HEK293 (cell line): ENCODE measurements at regions not wholly inside any gene's neighbourhood (a gene's known extent, or its start where the extent isn't known, plus 50 kb on each side); places are given as distances from the start of the nearest gene placed in this dataset.

Source experiments
- CTCF ChIA-PET: fragments of 350-600 bp; formaldehyde crosslinking; extraction: SDS; loops from one replicate; lab custom pipeline; 2021; ENCODE audit warnings: antibody characterized with exemption; lab: Yijun Ruan, JAX
- POLR2A ChIA-PET: fragments of 300-600 bp; formaldehyde crosslinking; extraction: SDS; loops from one replicate; lab custom pipeline; 2020; ENCODE audit warnings: antibody characterized with exemption, inconsistent platforms; lab: Yijun Ruan, JAX
- H3K27ac ChIP-seq: fragments of 200-500 bp; sonication (Bioruptor generic); 2 replicates; pipeline ENCODE4 v1.5.1; 2014; ENCODE audit warnings: low read depth, low read length, control low read depth, inconsistent platforms; ENCODE audit errors: extremely low read depth
- H3K36me3 ChIP-seq, 2 experiments: fragments of 200-500 bp in 1 of 2; sonication (Bioruptor generic) in 1 of 2; 1 replicate in 1 of 2; 2 replicates in 1 of 2; pipeline ENCODE4 v1.5.1; 2014 to 2017; ENCODE audit warnings: inconsistent platforms in 2 of 2, low read length in 2 of 2; ENCODE audit not compliant: control insufficient read depth in 2 of 2, insufficient read depth in 1 of 2
- H3K4me1 ChIP-seq: fragments of 200-500 bp; sonication (Bioruptor generic); 2 replicates; pipeline ENCODE4 v1.5.1; 2014; ENCODE audit warnings: mild to moderate bottlenecking, low read length, inconsistent platforms; ENCODE audit not compliant: control insufficient read depth, insufficient read depth
- H3K4me3 ChIP-seq: 2 replicates; pipeline ENCODE4 v1.5.1; 2011; ENCODE audit warnings: low read depth, mild to moderate bottlenecking, control low read depth, low read length, moderate library complexity
- H3K9me3 ChIP-seq: fragments of 200-500 bp; sonication (Bioruptor generic); 2 replicates; pipeline ENCODE4 v1.5.1; 2014; ENCODE audit warnings: low read depth, low read length, inconsistent platforms; ENCODE audit not compliant: control insufficient read depth, insufficient read depth
- KLF9 ChIP-seq: fragments of 450-650 bp; formaldehyde crosslinking; IDR thresholded peaks from 2 replicates; pipeline ENCODE4 v1.5.1; 2016; ENCODE audit warnings: missing biosample characterization, missing genetic modification characterization, low read depth
- MYNN ChIP-seq: fragments of 450-650 bp; formaldehyde crosslinking; IDR thresholded peaks from 2 replicates; pipeline ENCODE4 v1.5.1; 2016; ENCODE audit warnings: missing biosample characterization, missing genetic modification characterization, borderline replicate concordance
- PRDM4 ChIP-seq: fragments of 450-650 bp; formaldehyde crosslinking; IDR thresholded peaks from 2 replicates; pipeline ENCODE4 v1.5.1; 2017; ENCODE audit warnings: missing biosample characterization, missing genetic modification characterization
- SALL2 ChIP-seq: fragments of 450-650 bp; formaldehyde crosslinking; IDR thresholded peaks from 2 replicates; pipeline ENCODE4 v1.5.0; 2017; ENCODE audit warnings: missing biosample characterization, mild to moderate bottlenecking, missing genetic modification characterization, borderline replicate concordance
- SP2 ChIP-seq: fragments of 450-650 bp; formaldehyde crosslinking; IDR thresholded peaks from 2 replicates; pipeline ENCODE4 v1.5.1; 2016; ENCODE audit warnings: missing biosample characterization, missing genetic modification characterization
- ZBTB1 ChIP-seq: fragments of 450-650 bp; formaldehyde crosslinking; IDR thresholded peaks from 2 replicates; pipeline ENCODE4 v1.5.1; 2016; ENCODE audit warnings: missing biosample characterization, missing genetic modification characterization
- ZBTB49 ChIP-seq: fragments of 450-650 bp; formaldehyde crosslinking; IDR thresholded peaks from 2 replicates; pipeline ENCODE4 v1.5.1; 2016; ENCODE audit warnings: missing biosample characterization, missing genetic modification characterization, low read depth
- ZNF114 ChIP-seq: fragments of 450-650 bp; formaldehyde crosslinking; IDR thresholded peaks from 2 replicates; pipeline ENCODE4 v1.5.0; 2017; ENCODE audit warnings: missing biosample characterization, missing genetic modification characterization
- ZNF148 ChIP-seq: fragments of 450-650 bp; formaldehyde crosslinking; IDR thresholded peaks from 2 replicates; pipeline ENCODE4 v1.5.0; 2017; ENCODE audit warnings: missing biosample characterization, missing genetic modification characterization, borderline replicate concordance
- ZNF311 ChIP-seq: fragments of 450-650 bp; formaldehyde crosslinking; IDR thresholded peaks from 2 replicates; pipeline ENCODE4 v1.5.1; 2017; ENCODE audit warnings: missing biosample characterization, missing genetic modification characterization, borderline replicate concordance
- ZNF585B ChIP-seq: fragments of 450-650 bp; formaldehyde crosslinking; IDR thresholded peaks from 2 replicates; pipeline ENCODE4 v1.5.1; 2016; ENCODE audit warnings: missing biosample characterization, missing genetic modification characterization
- ZNF776 ChIP-seq: fragments of 450-650 bp; formaldehyde crosslinking; IDR thresholded peaks from 2 replicates; pipeline ENCODE4 v1.5.0; 2017; ENCODE audit warnings: missing biosample characterization, missing genetic modification characterization, borderline replicate concordance

GRCh38 chr1:29451368-29451892 is 215.1 kb downstream of the PTPRU start:
- POLR2A ChIA-PET, result no interaction called here
- no peak for TF ChIP-seq PRDM4 (tag by site-specific recombination)
- TF ChIP-seq ZNF148 (tag by site-specific recombination), result no peak
- no peak for TF ChIP-seq ZBTB1 (tag by site-specific recombination)
- TF ChIP-seq ZNF114 (tag by site-specific recombination), result no peak
- no peak for TF ChIP-seq ZBTB49 (tag by site-specific recombination)
- no peak for TF ChIP-seq SP2 (tag by site-specific recombination)
- TF ChIP-seq ZNF585B (tag by site-specific recombination), result no peak
- TF ChIP-seq, all 188 proteins: peak for 0
- Histone ChIP-seq H3K27ac (no peak overlapping the region), H3K9me3 (no peaks in the 10 kb centered on the region), H3K4me1 (no peaks in the 10 kb centered on the region), H3K36me3 (no peaks in the 10 kb centered on the region), H3K4me3 (no peak overlapping the region)
- CTCF ChIA-PET, result no interaction called here

- Histone ChIP-seq H3K4me3 (no peak overlapping the region), H3K9me3 (no peaks in the 10 kb centered on the region), H3K27ac (no peak overlapping the region), H3K4me1 (no peaks in the 10 kb centered on the region), H3K36me3 (no peaks in the 10 kb centered on the region)
- POLR2A ChIA-PET, result no interaction called here
- no peak for TF ChIP-seq KLF9 (tag by site-specific recombination)
- TF ChIP-seq ZNF776 (tag by site-specific recombination), result no peak
- CTCF ChIA-PET, result no interaction called here
Observed at GRCh38 chr1:29450591-29450990, 214.3 kb downstream of the PTPRU start.

- CTCF ChIA-PET, result no interaction called here
Observed at GRCh38 chr1:29448456-29449235, 212.3 kb downstream of the PTPRU start.

More at GRCh38 chr1:29448456-29449235, 212.3 kb downstream of the PTPRU start:
- no peak for TF ChIP-seq SALL2 (tag by site-specific recombination)
- TF ChIP-seq ZNF311 (tag by site-specific recombination), result no peak
- TF ChIP-seq MYNN (tag by site-specific recombination), result no peak
- Histone ChIP-seq H3K36me3 (no peaks in the 10 kb centered on the region), H3K4me1 (no peaks in the 10 kb centered on the region), H3K9me3 (no peaks in the 10 kb centered on the region), H3K27ac (no peak overlapping the region), H3K4me3 (no peak overlapping the region)
- POLR2A ChIA-PET, result no interaction called here
